NCI-H446 (cell line): ENCODE measurements at regions not wholly inside any gene's neighbourhood (a gene's known extent, or its start where the extent isn't known, plus 50 kb on each side); places are given as distances from the start of the nearest gene placed in this dataset.

Experiments used
- DNase-seq, 2 experiments: peaks; one replicate each; lab custom pipeline; 2025; lab: John Stamatoyannopoulos, UW

GRCh38 chr9:108720191-108720642, 135.6 kb downstream of the ACTL7B start:
- DNase-seq: no peak

GRCh38 chr9:108710424-108710823, 145.4 kb downstream of the ACTL7B start:
- DNase-seq: no peak

GRCh38 chr9:108709997-108710396, 145.8 kb downstream of the ACTL7B start:
- no peak for DNase-seq

GRCh38 chr9:108709126-108709525, 146.7 kb downstream of the ACTL7B start:
- no peak for DNase-seq

DNA sequence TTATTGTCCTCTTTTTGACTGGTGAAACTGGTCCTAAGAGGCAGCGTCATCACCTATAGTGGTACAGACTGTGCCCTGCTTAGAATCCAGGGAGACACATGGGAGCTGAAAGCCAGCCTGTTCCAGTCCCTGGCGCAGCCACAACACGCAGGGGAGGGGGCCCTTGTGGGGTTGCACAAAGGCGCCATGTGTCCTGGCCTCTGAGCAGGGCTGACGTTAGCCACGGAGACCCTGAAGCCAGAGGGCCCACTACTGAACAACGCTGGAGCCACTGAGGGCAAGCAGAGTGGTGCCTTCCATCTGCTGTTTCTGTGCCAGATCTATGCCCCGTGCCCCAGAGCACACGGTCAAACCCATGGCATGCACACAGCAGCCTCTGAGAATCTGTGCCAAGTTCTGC, 147.3 kb downstream of the ACTL7B start:
- no peak for DNase-seq

DNA sequence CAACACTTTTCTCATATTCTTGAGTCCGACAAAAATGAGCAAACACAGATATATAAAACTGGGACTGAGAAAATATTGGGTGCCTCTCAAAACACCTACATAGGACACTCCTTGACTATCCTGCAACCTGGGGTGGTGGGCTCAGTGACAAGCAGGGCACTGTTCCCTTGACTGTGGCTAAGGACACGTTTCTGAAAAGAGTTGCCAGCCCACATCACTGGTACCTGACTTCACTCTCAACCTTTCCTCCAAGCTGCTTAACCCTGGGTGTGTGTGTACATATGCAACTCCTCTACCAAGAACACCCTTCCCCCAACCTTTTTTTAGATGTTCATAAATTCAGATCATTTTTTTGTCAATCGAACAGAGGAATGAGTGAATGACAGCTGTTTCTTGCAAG, 148.7 kb downstream of the ACTL7B start:
- DNase-seq: no peak

DNA sequence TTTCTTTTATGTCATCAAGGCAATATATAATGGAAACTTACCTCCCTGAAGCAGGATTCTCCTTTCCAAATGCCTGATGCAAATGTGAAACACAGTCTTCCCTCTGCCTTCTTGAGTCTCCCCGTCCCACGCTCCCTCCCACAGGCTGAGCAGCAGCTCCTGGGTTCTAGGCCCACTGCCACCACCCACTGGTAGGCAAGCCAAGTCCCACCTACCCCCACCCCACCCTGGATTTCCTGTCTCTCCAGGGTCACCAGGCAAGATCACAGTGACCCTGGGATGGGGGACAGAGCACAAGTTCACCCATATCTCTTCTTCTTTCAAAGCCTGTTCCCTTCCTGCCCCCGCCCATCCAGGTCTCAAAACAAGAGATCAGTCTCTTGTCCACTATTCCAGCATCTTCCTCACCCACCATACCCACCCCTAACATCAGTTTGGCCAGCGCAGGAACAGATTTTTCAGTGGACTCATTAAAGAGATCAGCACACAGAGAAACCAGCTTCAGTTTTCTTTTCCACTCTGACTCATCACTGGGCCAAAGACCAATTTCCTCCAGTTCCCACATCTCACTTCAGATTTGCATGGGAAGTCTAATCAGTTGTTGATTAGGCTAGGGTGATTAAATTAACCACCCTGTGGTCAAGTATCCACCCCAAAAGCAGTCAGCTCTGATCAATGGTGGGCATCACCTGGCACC, 151.5 kb downstream of the ACTL7B start:
- no peak for DNase-seq

GRCh38 chr9:108703429-108703828, 152.4 kb downstream of the ACTL7B start:
- no peak for DNase-seq

- no peak for DNase-seq
These were observed 153.1 kb downstream of the ACTL7B start for GRCh38 chr9:108702681-108703080.

GRCh38 chr9:108698801-108699200, 157.0 kb downstream of the ACTL7B start:
- DNase-seq: no peak

DNA sequence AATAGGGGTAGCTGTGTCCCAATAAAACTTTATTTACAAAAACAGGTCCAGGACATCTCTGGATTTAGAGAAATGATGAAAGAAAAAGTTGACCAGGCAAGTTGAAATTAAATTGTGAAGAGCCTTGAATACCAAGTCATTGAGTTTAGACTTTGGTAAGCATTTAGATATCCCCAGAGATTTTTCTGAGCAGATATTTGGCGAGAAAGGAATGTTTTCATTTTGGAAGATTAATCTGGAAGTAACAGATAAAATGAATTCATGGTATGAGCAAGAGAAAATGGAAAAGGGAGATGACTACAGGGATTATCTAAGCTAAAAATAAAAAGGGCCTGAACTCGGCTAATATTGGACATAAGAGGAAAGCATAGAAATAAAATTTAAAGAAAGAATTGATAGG, 157.6 kb downstream of the ACTL7B start:
- DNase-seq: no peak

DNA sequence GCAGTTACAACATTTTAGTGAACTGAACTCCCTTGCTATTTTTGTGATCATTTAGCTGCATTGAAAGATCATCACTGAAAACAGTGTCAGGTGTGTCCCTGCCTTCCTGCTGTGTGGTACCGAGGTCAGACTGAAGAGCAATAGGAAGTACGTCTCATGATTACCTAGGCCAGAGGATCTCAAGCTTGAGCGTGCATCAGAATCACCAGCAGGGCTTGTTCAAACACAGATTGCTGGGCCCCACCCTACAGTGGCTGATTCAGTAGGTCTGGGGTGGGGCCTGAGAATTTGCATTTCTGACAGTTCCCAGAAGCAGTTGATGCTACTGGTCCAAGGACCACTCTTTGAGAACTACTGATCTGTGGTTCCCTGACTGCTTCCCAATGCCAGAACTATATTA, 159.6 kb downstream of the ACTL7B start:
- DNase-seq: no peak

DNA sequence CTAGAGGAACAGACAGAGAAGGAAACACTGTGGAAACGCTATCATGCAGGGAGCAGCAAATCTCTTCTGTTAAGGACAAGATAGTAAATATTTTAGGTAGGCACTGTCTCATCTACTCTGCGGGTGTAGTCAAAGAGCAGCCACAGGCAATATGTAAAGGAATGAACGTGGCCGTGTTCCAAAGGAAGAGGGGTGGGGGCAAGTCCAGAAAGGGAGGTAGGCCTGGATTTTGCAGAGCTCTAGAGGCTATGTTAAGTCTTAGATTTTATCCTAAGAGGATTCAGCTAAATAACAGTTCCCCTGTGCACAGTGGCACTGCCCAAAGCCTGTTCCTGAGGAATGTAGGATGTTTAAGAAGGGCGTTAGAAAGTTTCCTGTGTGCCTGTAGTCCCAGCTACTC, 161.6 kb downstream of the ACTL7B start:
- no peak for DNase-seq

- no peak for DNase-seq
These were observed 164.2 kb downstream of the ACTL7B start for GRCh38 chr9:108691614-108692013.

DNA sequence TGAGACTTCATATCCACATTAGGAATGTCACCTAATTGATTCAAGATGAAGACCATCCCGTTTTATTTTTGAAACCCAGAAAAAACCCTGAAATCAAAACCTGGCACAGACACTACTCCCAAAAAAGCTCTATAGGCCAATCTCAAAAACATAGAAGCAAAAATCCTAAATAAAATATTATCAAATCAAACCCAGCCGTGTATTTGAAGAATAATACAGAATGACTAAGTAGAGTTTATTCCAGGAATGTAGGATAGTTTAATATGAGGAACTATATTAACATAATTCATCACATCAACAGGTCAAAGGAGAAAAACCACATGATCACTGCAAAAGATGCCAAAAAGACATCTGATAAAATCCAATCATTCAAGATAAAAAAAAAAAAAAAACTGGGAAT, 167.1 kb downstream of the ACTL7B start:
- no peak for DNase-seq

GRCh38 chr9:108688051-108688450, 167.7 kb downstream of the ACTL7B start:
- no peak for DNase-seq

- DNase-seq: no peak
These were observed 168.5 kb downstream of the ACTL7B start for GRCh38 chr9:108687006-108687987.

GRCh38 chr9:108684288-108685025, 171.3 kb downstream of the ACTL7B start:
- no peak for DNase-seq

GRCh38 chr9:108683245-108683644, 172.5 kb downstream of the ACTL7B start:
- no peak for DNase-seq

- DNase-seq: no peak
These were observed 173.8 kb downstream of the ACTL7B start for GRCh38 chr9:108681851-108682590.

- no peak for DNase-seq
These were observed 174.8 kb downstream of the ACTL7B start for GRCh38 chr9:108680946-108681345.

DNA sequence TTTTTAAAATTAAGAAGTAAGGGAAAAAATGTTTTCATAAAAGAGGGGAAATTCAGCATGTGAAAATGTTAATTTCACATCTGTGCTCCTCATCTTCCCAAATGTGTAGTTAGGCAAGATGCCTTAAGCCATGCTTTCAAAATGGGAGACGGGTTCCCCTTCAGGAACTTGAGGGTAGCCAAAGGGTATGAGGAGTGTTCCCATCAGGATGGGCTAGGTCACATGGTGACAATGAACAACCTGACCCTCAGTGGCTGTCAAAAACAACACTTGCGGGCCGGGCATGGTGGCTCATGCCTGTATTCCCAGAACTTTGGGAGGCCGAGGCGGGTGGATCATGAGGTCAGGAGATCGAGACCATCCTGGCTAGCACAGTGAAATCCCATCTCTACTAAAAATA, 178.0 kb downstream of the ACTL7B start:
- DNase-seq: no peak
